BJ (cell line): ENCODE measurements at regions not wholly inside any gene's neighbourhood (a gene's known extent, or its start where the extent isn't known, plus 50 kb on each side); places are given as distances from the start of the nearest gene placed in this dataset.

ENCODE experiments used
- CTCF ChIA-PET: fragments of 350-600 bp; formaldehyde crosslinking; extraction: SDS; loops from one replicate; lab custom pipeline; 2021; ENCODE audit warnings: antibody characterized with exemption, inconsistent platforms; lab: Yijun Ruan, JAX
- POLR2A ChIA-PET: fragments of 300-600 bp; sonication (Branson Sonifier 250); formaldehyde crosslinking; extraction: SDS; loops from one replicate; lab custom pipeline; 2021; ENCODE audit warnings: antibody characterized with exemption; lab: Charles Lee
- DNase-seq: peaks from one replicate; pipeline ENCODE4 v3.0.0-alpha.2; 2011; ENCODE audit warnings: low read depth
- H3K27me3 ChIP-seq: 2 replicates; pipeline ENCODE4 v1.6.0; 2011; ENCODE audit warnings: low read length; ENCODE audit not compliant: control insufficient read depth, insufficient read depth
- H3K36me3 ChIP-seq: 2 replicates; pipeline ENCODE4 v1.5.1; 2011; ENCODE audit warnings: low read length; ENCODE audit not compliant: control insufficient read depth, insufficient read depth
- H3K4me3 ChIP-seq: 2 replicates; pipeline ENCODE4 v1.5.1; 2011; ENCODE audit warnings: low read depth, mild to moderate bottlenecking, control low read depth, low read length
- TF ChIP-seq, protein P1 (sequence below): IDR thresholded peaks from 2 replicates; pipeline ENCODE4 v1.5.1; 2011; ENCODE audit warnings: low read depth, mild to moderate bottlenecking, control low read depth, inconsistent platforms, low read length, moderate library complexity; ENCODE audit not compliant: insufficient read depth

DNA sequence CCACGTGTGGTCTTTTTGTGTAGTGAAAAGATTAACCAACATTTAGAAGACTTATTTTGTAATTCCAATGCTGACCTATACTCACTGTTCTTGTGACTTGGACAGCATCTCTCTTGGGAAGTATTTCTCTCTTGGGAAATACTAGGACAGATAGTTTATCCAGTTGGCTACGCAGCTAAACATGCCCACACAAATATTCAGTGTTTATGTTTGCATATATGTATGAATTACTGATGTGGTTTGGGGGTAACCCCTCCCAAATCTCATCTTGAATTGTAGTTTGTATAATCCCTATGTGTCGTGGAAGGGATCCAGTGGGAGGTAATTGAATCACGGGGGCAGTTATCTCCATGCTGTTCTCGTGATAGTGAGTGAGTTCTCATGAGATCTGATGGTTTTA lies 2062.3 kb upstream of the CELF4 start:
- no peak for DNase-seq
- POLR2A ChIA-PET, result no interaction called here
- Histone ChIP-seq H3K36me3 (no peaks in the 10 kb centered on the region), H3K27me3 (no peaks in the 10 kb centered on the region), H3K4me3 (no peak overlapping the region)
- TF ChIP-seq, protein P1, sequence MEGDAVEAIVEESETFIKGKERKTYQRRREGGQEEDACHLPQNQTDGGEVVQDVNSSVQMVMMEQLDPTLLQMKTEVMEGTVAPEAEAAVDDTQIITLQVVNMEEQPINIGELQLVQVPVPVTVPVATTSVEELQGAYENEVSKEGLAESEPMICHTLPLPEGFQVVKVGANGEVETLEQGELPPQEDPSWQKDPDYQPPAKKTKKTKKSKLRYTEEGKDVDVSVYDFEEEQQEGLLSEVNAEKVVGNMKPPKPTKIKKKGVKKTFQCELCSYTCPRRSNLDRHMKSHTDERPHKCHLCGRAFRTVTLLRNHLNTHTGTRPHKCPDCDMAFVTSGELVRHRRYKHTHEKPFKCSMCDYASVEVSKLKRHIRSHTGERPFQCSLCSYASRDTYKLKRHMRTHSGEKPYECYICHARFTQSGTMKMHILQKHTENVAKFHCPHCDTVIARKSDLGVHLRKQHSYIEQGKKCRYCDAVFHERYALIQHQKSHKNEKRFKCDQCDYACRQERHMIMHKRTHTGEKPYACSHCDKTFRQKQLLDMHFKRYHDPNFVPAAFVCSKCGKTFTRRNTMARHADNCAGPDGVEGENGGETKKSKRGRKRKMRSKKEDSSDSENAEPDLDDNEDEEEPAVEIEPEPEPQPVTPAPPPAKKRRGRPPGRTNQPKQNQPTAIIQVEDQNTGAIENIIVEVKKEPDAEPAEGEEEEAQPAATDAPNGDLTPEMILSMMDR, result no peak
- CTCF ChIA-PET, result no interaction called here

DNA sequence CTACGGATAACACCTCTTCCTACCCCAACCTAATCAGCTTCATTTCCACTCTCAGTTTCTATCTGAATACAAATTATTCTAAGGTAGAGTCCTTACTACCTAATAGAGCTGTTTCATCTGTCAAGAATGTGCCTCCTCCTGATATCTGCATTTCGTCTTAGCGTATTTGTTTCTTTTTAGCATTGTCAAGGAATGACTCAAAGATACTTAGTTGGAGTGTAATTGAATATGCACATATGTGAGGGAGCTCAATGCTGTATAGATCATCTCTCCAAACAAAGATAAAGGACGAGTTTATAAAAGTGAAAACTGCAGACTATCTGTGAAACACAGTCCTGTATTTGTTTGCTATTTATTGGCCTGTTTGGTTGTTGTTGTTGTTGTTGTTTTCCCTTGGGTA lies 2059.4 kb upstream of the CELF4 start:
- ChIA-PET POLR2A (interaction anchor here (0.6 kb wide), 1 partner anchor 23 kb away, joined by 5 read pairs; no protein-coding TSS in a partner anchor), CTCF (no interaction called here)
- TF ChIP-seq, protein P1, result no peak
- H3K27me3 ChIP-seq, result no peaks in the 10 kb centered on the region
- no peaks in the 10 kb centered on the region for H3K36me3 ChIP-seq
- no peak overlapping the region for H3K4me3 ChIP-seq
- no peak for DNase-seq

DNA sequence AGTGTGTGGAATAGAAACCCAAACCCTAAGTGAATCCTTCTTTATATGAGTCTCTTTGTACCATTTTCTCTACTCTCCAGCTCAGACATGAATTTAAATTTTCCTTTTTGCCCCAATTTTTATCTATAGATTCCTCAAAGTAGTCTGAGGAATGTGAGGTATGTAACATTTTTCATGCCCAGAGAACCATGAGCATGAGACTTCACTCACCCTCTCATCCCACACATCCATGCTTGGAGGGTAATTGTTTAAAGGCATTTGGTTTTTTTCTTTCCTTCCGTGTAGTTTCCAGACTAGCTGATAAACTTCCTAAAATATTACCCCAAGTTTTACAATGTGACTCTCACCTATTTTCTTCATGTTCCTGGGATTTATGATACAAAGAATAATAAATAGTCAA lies 2056.8 kb upstream of the CELF4 start:
- POLR2A ChIA-PET, result no interaction called here
- no peak for DNase-seq
- TF ChIP-seq, protein P1, result no peak
- H3K27me3 ChIP-seq, result no peaks in the 10 kb centered on the region
- H3K36me3 ChIP-seq, result no peaks in the 10 kb centered on the region
- CTCF ChIA-PET, result no interaction called here
- no peak overlapping the region for H3K4me3 ChIP-seq

DNA sequence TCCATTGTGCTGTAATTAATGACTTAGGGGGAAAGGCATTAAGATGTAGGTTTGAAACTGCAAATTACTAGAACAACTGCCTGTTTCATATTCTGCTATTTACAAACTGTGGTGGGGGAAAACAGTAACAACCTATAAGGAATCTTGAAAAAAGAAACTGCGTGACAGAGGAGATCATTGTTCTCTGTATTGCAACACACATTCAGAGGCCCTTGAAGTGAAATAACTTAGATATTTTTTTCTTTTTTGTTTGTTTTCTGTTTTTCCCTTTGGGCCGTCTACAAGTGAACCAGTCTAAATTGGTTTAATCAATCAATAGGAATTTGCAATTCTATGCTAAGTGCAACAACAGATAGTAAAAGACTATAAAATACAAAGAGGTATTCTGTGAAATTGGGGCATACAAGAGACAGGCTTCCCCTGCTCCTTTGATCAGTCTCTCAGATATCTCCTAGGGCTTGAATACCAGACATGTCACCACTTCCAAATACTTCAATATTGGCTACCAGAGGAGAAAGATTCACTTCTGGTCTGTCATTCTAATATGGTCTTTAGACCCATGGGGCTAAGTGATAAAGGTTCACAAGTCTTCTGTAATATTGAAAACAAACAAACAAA lies 2055.1 kb upstream of the CELF4 start:
- TF ChIP-seq, protein P1, result no peak
- Histone ChIP-seq H3K27me3 (no peaks in the 10 kb centered on the region), H3K4me3 (no peak overlapping the region), H3K36me3 (no peaks in the 10 kb centered on the region)
- DNase-seq, result no peak
- ChIA-PET CTCF (no interaction called here), POLR2A (no interaction called here)

DNA sequence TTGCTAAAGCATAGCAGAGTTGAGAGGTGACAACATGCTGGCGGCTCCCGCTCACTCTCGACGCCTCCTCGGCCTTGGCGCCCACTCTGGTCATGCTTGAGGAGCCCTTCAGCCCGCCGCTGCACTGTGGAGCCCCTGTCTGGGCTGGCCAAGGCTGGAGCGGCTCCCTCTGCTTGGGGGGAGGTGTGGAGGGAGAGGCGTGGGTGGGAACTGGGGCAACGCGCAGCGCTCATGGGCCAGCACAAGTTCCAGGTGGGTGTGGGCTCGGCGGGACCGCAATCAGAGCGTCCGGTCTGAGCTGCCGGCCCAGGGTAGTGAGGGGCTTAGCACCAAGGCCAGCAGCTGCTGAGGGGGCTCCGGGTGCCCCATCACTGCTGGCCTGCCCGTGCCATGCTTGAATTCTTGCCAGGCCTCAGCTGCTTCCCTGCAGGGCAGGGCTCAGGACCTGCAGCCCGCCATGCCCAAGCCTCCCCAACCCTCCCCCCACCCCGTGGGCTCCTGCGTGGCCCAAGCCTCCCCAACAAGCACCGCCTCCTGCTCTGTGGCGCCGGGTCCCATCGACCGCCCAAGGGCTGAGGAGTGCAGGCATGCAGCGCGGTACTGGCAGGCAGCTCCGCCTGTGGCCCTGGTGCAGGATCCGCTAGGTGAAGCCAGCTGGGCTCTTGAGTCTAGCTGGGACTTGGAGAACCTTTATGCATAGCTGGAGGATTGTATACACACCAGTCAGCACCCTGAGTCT lies 2052.8 kb upstream of the CELF4 start:
- CTCF ChIA-PET, result interaction anchor here (0.7 kb wide), 1 partner anchor 347 kb away, joined by 3 read pairs; no protein-coding TSS in a partner anchor
- POLR2A ChIA-PET, result no interaction called here

More for the DNA sequence above, 2052.8 kb upstream of the CELF4 start:
- Histone ChIP-seq H3K36me3 (no peaks in the 10 kb centered on the region), H3K4me3 (no peak overlapping the region), H3K27me3 (no peaks in the 10 kb centered on the region)
- no peak for DNase-seq
- TF ChIP-seq, protein P1, result no peak
